ENCODE measurements at regions not wholly inside any gene's neighbourhood (a gene's known extent, or its start where the extent isn't known, plus 50 kb on each side); places are given as distances from the start of the nearest gene placed in this dataset.
"Not testable (repeated sequence)": the region's sequence is repeated elsewhere in the genome, so short reads cannot be mapped to it uniquely, and the experiment has no call there.

GRCh38 chr13:22889376-22889775 lies 291.4 kb upstream of the SGCG start:
- WGBS (ENCODE audit: insufficient coverage): 96% methylated on average over 4 of the region's 5 CpGs
- H3K9me3 ChIP-seq (ENCODE audit: control extremely low read depth in 1 of 5, control insufficient read depth in 4 of 5, insufficient read depth in 2 of 5, low read depth in 1 of 5, low read length in 4 of 5); DNase-seq; H3K27me3 ChIP-seq (replicated peaks in 2 of 5; ENCODE audit: control insufficient read depth in 4 of 5, insufficient read depth in 5 of 5, low read length in 4 of 5); H3K27ac ChIP-seq (ENCODE audit: insufficient read depth in 1 of 2, low read depth in 1 of 2, low read length in 2 of 2, poor library complexity in 1 of 2, severe bottlenecking in 2 of 2); H3K4me3 ChIP-seq (ENCODE audit: control insufficient read depth in 1 of 7, extremely low read depth in 1 of 7, insufficient read depth in 4 of 7, low read depth in 2 of 7, low read length in 6 of 7); POLR2A ChIA-PET; H3K36me3 ChIP-seq (ENCODE audit: control insufficient read depth in 4 of 4, insufficient read depth in 4 of 4, low read length in 3 of 4): not testable (repeated sequence)
- CTCF ChIA-PET: interaction anchor here (0.7 kb wide), 1 partner anchor 611 kb away, joined by 4 read pairs; no protein-coding TSS in a partner anchor
- H3K4me1 ChIP-seq (ENCODE audit: control extremely low read depth in 1 of 4, control insufficient read depth in 4 of 4, insufficient read depth in 4 of 4, low read length in 3 of 4): peaks cover 0 to 11% (median 1%) of the 10 kb centered on the region in 4 experiments

- H3K4me3 ChIP-seq (ENCODE audit: control insufficient read depth in 1 of 7, extremely low read depth in 1 of 7, insufficient read depth in 4 of 7, low read depth in 2 of 7, low read length in 6 of 7): peak overlapping the region in 1 of 7 experiments; percentile 25
- no peak overlapping the region for H3K27ac ChIP-seq (ENCODE audit: insufficient read depth in 1 of 2, low read depth in 1 of 2, low read length in 2 of 2, poor library complexity in 1 of 2, severe bottlenecking in 2 of 2)
- CTCF ChIA-PET: no interaction called here
- no peaks in the 10 kb centered on the region for H3K36me3 ChIP-seq (ENCODE audit: control insufficient read depth in 4 of 4, insufficient read depth in 4 of 4, low read length in 3 of 4)
- peak in 1 of 3 donors; percentile 22 for DNase-seq
- POLR2A ChIA-PET: no interaction called here
- H3K4me1 ChIP-seq (ENCODE audit: control extremely low read depth in 1 of 4, control insufficient read depth in 4 of 4, insufficient read depth in 4 of 4, low read length in 3 of 4): peaks cover 0 to 11% (median 1%) of the 10 kb centered on the region in 4 experiments
- peaks cover 0 to 9% (median 0%) of the 10 kb centered on the region in 5 experiments for H3K9me3 ChIP-seq (ENCODE audit: control extremely low read depth in 1 of 5, control insufficient read depth in 4 of 5, insufficient read depth in 2 of 5, low read depth in 1 of 5, low read length in 4 of 5)
- 30% methylated on average over 3 of the region's 4 CpGs for WGBS (ENCODE audit: insufficient coverage)
- no peaks in the 10 kb centered on the region for H3K27me3 ChIP-seq (replicated peaks in 2 of 5; ENCODE audit: control insufficient read depth in 4 of 5, insufficient read depth in 5 of 5, low read length in 4 of 5)
These were observed 287.6 kb upstream of the SGCG start for GRCh38 chr13:22893204-22893603.

- Histone ChIP-seq H3K36me3 (ENCODE audit: control insufficient read depth in 4 of 4, insufficient read depth in 4 of 4, low read length in 3 of 4) (no peaks in the 10 kb centered on the region), H3K9me3 (ENCODE audit: control extremely low read depth in 1 of 5, control insufficient read depth in 4 of 5, insufficient read depth in 2 of 5, low read depth in 1 of 5, low read length in 4 of 5) (peaks cover 0 to 9% (median 0%) of the 10 kb centered on the region in 5 experiments), H3K27me3 (replicated peaks in 2 of 5; ENCODE audit: control insufficient read depth in 4 of 5, insufficient read depth in 5 of 5, low read length in 4 of 5) (no peaks in the 10 kb centered on the region), H3K27ac (ENCODE audit: insufficient read depth in 1 of 2, low read depth in 1 of 2, low read length in 2 of 2, poor library complexity in 1 of 2, severe bottlenecking in 2 of 2) (no peak overlapping the region), H3K4me3 (ENCODE audit: control insufficient read depth in 1 of 7, extremely low read depth in 1 of 7, insufficient read depth in 4 of 7, low read depth in 2 of 7, low read length in 6 of 7) (peak overlapping the region in 1 of 7 experiments; percentile 25), H3K4me1 (ENCODE audit: control extremely low read depth in 1 of 4, control insufficient read depth in 4 of 4, insufficient read depth in 4 of 4, low read length in 3 of 4) (peaks cover 0 to 11% (median 1%) of the 10 kb centered on the region in 4 experiments)
- WGBS (ENCODE audit: insufficient coverage): 0% methylated on average over 1 of the region's 2 CpGs
- CTCF ChIA-PET: no interaction called here
- POLR2A ChIA-PET: no interaction called here
- no peak for DNase-seq
These were observed 287.0 kb upstream of the SGCG start for GRCh38 chr13:22893777-22894176.

GRCh38 chr13:22897571-22898314 lies 283.0 kb upstream of the SGCG start:
- H3K27ac ChIP-seq (ENCODE audit: insufficient read depth in 1 of 2, low read depth in 1 of 2, low read length in 2 of 2, poor library complexity in 1 of 2, severe bottlenecking in 2 of 2): no peak overlapping the region
- POLR2A ChIA-PET: no interaction called here
- DNase-seq: no peak
- CTCF ChIA-PET: no interaction called here
- 93% methylated on average over 39 of the region's 39 CpGs for WGBS (ENCODE audit: insufficient coverage)
- no peaks in the 10 kb centered on the region for H3K36me3 ChIP-seq (ENCODE audit: control insufficient read depth in 4 of 4, insufficient read depth in 4 of 4, low read length in 3 of 4)
- no peaks in the 10 kb centered on the region for H3K27me3 ChIP-seq (replicated peaks in 2 of 5; ENCODE audit: control insufficient read depth in 4 of 5, insufficient read depth in 5 of 5, low read length in 4 of 5)
- peaks cover 0 to 5% (median 2%) of the 10 kb centered on the region in 5 experiments for H3K9me3 ChIP-seq (ENCODE audit: control extremely low read depth in 1 of 5, control insufficient read depth in 4 of 5, insufficient read depth in 2 of 5, low read depth in 1 of 5, low read length in 4 of 5)
- H3K4me1 ChIP-seq (ENCODE audit: control extremely low read depth in 1 of 4, control insufficient read depth in 4 of 4, insufficient read depth in 4 of 4, low read length in 3 of 4): peaks cover 0 to 11% (median 1%) of the 10 kb centered on the region in 4 experiments
- no peak overlapping the region for H3K4me3 ChIP-seq (ENCODE audit: control insufficient read depth in 1 of 7, extremely low read depth in 1 of 7, insufficient read depth in 4 of 7, low read depth in 2 of 7, low read length in 6 of 7)

- H3K9me3 ChIP-seq (ENCODE audit: control extremely low read depth in 1 of 5, control insufficient read depth in 4 of 5, insufficient read depth in 2 of 5, low read depth in 1 of 5, low read length in 4 of 5); DNase-seq; H3K4me3 ChIP-seq (ENCODE audit: control insufficient read depth in 1 of 7, extremely low read depth in 1 of 7, insufficient read depth in 4 of 7, low read depth in 2 of 7, low read length in 6 of 7); H3K36me3 ChIP-seq (ENCODE audit: control insufficient read depth in 4 of 4, insufficient read depth in 4 of 4, low read length in 3 of 4); H3K27ac ChIP-seq (ENCODE audit: insufficient read depth in 1 of 2, low read depth in 1 of 2, low read length in 2 of 2, poor library complexity in 1 of 2, severe bottlenecking in 2 of 2); H3K4me1 ChIP-seq (ENCODE audit: control extremely low read depth in 1 of 4, control insufficient read depth in 4 of 4, insufficient read depth in 4 of 4, low read length in 3 of 4); H3K27me3 ChIP-seq (replicated peaks in 2 of 5; ENCODE audit: control insufficient read depth in 4 of 5, insufficient read depth in 5 of 5, low read length in 4 of 5); POLR2A ChIA-PET; CTCF ChIA-PET: not testable (repeated sequence)
- WGBS (ENCODE audit: insufficient coverage): 97% methylated on average over 18 of the region's 28 CpGs
These were observed 280.3 kb upstream of the SGCG start for GRCh38 chr13:22900416-22900951.

GRCh38 chr13:22903301-22903700 lies 277.5 kb upstream of the SGCG start:
- WGBS (ENCODE audit: insufficient coverage): 100% methylated on average over 6 of the region's 10 CpGs
- Histone ChIP-seq H3K27me3 (replicated peaks in 2 of 5; ENCODE audit: control insufficient read depth in 4 of 5, insufficient read depth in 5 of 5, low read length in 4 of 5) (no peaks in the 10 kb centered on the region), H3K4me1 (ENCODE audit: control extremely low read depth in 1 of 4, control insufficient read depth in 4 of 4, insufficient read depth in 4 of 4, low read length in 3 of 4) (no peaks in the 10 kb centered on the region), H3K4me3 (ENCODE audit: control insufficient read depth in 1 of 7, extremely low read depth in 1 of 7, insufficient read depth in 4 of 7, low read depth in 2 of 7, low read length in 6 of 7) (no peak overlapping the region), H3K36me3 (ENCODE audit: control insufficient read depth in 4 of 4, insufficient read depth in 4 of 4, low read length in 3 of 4) (no peaks in the 10 kb centered on the region), H3K9me3 (ENCODE audit: control extremely low read depth in 1 of 5, control insufficient read depth in 4 of 5, insufficient read depth in 2 of 5, low read depth in 1 of 5, low read length in 4 of 5) (peaks cover 0 to 3% (median 2%) of the 10 kb centered on the region in 5 experiments), H3K27ac (ENCODE audit: insufficient read depth in 1 of 2, low read depth in 1 of 2, low read length in 2 of 2, poor library complexity in 1 of 2, severe bottlenecking in 2 of 2) (no peak overlapping the region)
- POLR2A ChIA-PET: no interaction called here
- DNase-seq: no peak
- CTCF ChIA-PET: no interaction called here

- CTCF ChIA-PET: no interaction called here
These were observed 276.9 kb upstream of the SGCG start for GRCh38 chr13:22903925-22904324.

More at GRCh38 chr13:22903925-22904324, 276.9 kb upstream of the SGCG start:
- Histone ChIP-seq H3K27ac (ENCODE audit: insufficient read depth in 1 of 2, low read depth in 1 of 2, low read length in 2 of 2, poor library complexity in 1 of 2, severe bottlenecking in 2 of 2) (no peak overlapping the region), H3K9me3 (ENCODE audit: control extremely low read depth in 1 of 5, control insufficient read depth in 4 of 5, insufficient read depth in 2 of 5, low read depth in 1 of 5, low read length in 4 of 5) (peaks cover 0 to 3% (median 2%) of the 10 kb centered on the region in 5 experiments), H3K36me3 (ENCODE audit: control insufficient read depth in 4 of 4, insufficient read depth in 4 of 4, low read length in 3 of 4) (no peaks in the 10 kb centered on the region), H3K4me1 (ENCODE audit: control extremely low read depth in 1 of 4, control insufficient read depth in 4 of 4, insufficient read depth in 4 of 4, low read length in 3 of 4) (no peaks in the 10 kb centered on the region), H3K27me3 (replicated peaks in 2 of 5; ENCODE audit: control insufficient read depth in 4 of 5, insufficient read depth in 5 of 5, low read length in 4 of 5) (no peaks in the 10 kb centered on the region), H3K4me3 (ENCODE audit: control insufficient read depth in 1 of 7, extremely low read depth in 1 of 7, insufficient read depth in 4 of 7, low read depth in 2 of 7, low read length in 6 of 7) (no peak overlapping the region)
- POLR2A ChIA-PET: no interaction called here
- DNase-seq: no peak

Measured in common myeloid progenitor, CD34-positive (primary cell).